Effector CD4-positive, alpha-beta T cell (primary cell): ENCODE measurements at regions not wholly inside any gene's neighbourhood (a gene's known extent, or its start where the extent isn't known, plus 50 kb on each side); places are given as distances from the start of the nearest gene placed in this dataset.
"Not testable (repeated sequence)": the region's sequence is repeated elsewhere in the genome, so short reads cannot be mapped to it uniquely, and the experiment has no call there.

Experiments used
- DNase-seq: peaks from one replicate; pipeline ENCODE4 v3.0.0-alpha.2; 2020

- DNase-seq, result not testable (repeated sequence)
These were observed 560.2 kb downstream of the SOX5 start for GRCh38 chr12:23389315-23389714.

DNA sequence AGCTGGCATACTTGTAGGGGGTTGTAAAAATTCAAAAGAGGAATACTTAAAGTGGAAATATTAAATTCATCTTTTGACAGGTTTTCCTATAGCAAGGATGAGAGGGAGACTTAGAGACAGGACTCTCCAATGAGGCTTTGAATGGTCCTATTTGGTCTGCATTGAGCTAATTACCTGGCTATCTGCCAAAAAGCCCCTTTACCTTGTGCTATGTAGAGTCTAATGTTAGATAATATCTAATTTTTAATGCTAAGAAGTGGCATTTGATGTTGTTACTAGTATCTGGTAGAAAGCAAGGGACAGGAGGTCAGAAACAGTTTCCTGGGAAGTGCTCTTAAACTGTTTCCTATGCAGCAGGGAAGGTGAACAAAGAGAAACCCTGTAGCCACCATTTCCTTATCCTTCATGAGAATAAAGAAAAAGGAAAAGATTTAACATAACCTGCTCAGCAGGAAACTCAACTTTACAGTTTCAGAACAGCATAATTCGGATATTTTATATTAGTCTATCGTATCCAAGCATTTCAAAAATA, 550.0 kb downstream of the SOX5 start:
- no peak for DNase-seq

DNA sequence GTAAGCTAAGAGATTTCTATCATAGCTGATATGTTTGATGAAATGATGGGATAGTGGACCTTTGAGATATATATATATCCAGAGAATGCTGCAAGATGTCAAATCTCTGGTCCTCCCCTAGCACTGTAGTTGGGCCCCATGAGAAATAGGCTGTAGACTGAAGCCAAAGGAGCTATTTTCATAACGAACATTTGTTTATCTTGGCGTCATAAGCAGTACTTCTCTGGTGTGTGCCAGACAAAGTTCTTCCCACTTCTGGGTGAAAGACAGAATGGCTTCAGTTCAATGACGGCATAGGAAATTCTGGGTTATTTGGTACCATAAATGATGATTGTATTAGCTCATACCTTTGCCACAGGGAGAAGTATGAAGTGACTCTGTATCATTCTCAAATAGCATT, 534.3 kb downstream of the SOX5 start:
- no peak for DNase-seq

DNA sequence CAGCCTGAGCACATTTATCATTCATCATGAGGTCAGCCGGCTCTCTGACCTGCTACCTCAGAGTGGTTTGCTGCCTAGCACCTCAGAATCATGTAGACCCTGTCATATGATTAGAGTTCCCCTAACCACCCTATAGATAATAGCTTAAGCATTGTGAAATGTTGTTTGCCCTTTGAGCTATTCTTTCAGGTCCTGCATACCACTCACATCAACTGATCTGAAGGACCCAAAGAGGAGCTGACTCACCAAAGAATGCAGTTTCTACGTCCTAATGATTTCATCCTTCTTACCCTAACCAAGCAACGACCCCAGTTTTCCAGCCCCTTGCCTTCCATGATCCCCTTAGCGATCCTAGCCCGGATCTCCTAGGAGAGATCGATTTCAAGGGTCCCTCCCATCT, 527.9 kb downstream of the SOX5 start:
- no peak for DNase-seq

DNA sequence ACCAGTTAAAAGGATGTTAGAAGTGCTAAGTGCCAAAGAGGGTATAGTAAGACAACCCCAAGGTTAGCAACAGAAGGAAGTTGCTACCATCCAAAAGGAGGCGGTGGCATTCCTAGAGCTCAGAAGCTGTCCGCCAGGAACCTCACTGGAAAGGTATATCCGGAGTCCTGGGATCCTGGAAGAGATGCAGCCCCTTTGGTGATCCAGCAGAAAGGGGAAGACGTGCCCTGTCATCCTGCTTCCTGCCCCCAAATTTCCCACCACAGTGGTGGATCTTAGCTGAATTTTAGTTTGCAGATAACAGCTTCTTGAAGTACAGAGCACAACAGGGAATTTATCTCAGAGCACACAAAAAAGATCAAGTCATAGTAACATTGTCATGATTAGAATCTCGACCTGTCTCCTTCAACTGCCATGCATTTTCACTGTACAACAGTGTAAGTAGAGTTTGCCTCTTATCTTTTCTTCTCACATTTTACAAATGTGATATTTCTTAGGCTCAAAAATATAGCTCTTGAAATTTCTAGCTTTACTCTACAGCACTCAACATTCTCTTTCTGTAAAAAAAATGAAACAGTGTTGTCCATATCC, 526.3 kb downstream of the SOX5 start:
- DNase-seq, result no peak

- no peak for DNase-seq
These were observed 525.7 kb downstream of the SOX5 start for GRCh38 chr12:23423796-23424195.

DNA sequence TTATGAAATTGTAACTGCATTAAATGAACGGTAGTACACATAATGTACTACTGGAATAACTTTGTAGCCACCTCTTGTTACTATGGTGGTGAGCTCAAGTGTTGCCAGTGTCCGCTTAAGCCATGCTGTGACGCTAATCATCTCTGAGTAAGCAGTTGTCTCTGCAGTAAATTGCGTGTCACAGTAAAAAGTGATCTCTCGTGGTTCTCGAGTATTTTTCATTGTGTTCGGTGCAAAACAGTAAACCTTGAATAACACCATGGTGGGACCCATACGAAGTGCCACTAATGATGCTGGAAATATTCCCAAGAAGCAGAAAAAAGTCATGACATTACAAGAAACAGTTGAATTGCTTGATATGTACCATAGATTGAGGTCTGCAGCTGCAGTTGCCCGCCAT, 524.8 kb downstream of the SOX5 start:
- no peak for DNase-seq

DNA sequence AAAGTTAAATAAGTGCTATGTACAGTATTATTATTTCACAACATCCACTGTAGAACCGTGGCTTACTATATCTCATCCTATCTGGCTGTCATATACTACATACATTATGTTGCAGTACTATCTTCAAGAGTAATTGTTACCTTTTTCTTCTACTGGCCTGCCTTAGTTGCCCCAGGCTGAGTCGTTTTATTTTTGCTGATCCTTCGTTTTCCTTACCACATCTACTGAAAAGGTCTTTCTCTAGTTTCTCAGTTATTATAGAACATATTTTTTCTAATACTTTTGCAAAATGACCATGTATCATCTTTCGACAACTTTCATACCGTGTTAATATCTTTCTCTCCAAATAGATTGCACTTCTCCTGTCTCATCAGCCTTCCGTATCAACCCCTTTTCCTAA, 523.1 kb downstream of the SOX5 start:
- no peak for DNase-seq

DNA sequence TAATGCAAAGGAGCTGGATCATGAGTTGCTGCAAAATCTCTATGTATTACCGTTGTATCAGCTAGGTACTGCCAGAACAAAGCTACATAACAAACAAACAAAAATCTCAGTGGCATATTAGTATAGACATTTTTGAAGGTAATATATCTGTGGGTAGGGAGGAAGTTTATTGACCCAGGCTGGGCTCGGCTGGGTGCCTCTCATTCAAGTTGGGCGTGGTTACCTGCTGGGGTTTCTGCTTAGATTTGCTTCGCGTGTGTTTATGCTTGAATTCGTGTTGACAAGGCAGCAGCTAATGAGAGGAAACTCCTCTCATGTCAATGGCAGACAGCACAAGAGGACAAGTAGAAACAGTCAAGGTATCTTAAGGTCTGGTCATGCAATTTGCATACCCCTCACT, 520.7 kb downstream of the SOX5 start:
- no peak for DNase-seq

GRCh38 chr12:23431006-23431405, 518.5 kb downstream of the SOX5 start:
- DNase-seq, result no peak

GRCh38 chr12:23433121-23433520, 516.3 kb downstream of the SOX5 start:
- no peak for DNase-seq

DNA sequence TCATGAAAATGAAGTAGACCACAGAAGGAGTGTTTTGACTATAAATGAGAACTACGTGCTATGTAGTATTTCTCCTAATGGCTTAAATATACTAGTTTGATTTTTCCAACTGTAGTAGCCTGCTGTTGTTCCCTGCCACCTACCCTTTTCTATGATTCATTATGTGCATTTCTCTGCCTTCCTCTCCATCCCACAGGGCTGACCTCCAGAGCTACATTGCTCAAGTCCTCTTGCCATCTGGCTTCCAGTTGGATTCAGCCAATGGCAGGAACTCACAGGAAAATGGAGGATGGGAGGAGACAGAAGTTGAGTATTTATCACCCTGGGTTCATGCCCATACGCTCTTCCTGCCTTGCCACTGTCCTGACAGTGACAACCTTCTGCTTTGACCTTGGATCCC, 515.3 kb downstream of the SOX5 start:
- DNase-seq, result no peak

DNA sequence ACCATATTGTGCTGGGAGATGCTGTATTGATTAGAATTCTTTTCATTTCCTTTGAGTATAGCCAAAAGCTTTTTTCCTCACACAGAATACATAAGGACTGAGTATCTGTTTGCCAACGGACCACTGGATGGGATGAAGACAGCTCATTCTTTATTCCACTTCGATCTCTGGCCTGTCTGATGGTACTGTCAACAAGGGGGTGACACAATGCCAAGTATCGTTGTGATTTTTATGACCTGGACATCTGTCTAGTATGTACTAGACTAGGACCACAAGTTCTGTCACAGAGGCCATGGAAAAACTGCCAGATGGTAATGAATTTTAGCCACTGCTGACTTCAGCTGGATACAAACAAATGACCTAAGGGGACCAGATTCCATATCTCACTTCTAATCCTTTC, 502.7 kb downstream of the SOX5 start:
- DNase-seq, result no peak

GRCh38 chr12:23450810-23451209, 498.7 kb downstream of the SOX5 start:
- DNase-seq, result no peak

DNA sequence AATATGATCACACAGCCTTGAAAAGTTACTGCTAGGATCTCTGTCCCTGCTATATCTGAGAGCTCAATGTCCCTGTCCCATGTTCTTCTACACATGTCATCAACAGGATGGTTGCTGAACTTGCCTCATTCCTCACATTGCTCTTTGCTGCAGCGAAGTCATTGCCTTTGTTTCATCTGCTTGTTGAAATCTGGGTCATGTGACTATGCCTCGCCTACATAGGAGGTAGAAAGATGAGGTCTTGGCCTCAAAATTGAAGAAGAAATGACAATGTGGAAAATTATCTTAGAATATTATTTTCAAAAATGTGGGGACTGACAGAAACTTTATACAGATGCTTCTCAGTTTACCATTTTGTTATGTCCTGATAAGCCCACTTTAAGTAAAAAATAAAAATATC, 494.2 kb downstream of the SOX5 start:
- no peak for DNase-seq

GRCh38 chr12:23458640-23459039, 490.8 kb downstream of the SOX5 start:
- DNase-seq, result no peak

- DNase-seq, result no peak
These were observed 486.9 kb downstream of the SOX5 start for GRCh38 chr12:23462546-23462945.

- no peak for DNase-seq
These were observed 486.3 kb downstream of the SOX5 start for GRCh38 chr12:23463172-23463571.

GRCh38 chr12:23464241-23464812, 485.1 kb downstream of the SOX5 start:
- DNase-seq, result no peak

DNA sequence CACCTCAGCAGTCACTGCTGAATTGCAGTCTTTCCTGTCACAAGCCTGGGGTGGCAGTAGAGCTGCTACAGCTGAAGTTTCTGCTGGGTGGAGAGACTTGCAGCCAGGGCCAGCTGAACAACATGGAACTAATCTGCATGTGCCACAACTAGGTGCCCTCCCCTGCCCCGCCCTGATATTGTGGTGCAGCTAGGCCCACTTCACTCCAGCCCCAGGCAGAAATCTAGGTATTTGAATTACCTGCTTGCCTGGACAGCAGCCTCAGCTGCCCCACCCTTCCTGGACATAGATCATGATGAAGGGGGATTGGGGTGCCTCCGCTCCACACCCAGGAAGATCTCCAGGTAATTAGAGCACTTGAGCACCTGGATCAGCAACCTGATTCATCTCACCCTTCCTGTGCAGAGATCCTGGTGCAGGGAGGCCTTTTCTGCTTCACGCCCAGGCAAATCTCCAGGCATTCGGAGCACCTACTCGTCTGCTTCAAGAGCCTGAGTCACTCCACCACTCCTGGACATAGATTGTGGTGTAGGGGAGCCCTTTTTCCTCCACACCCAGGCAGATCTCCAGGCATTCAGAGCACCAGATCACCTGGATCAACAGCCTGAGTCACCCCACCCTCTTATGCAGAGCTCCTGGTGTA, 477.0 kb downstream of the SOX5 start:
- DNase-seq, result no peak

GRCh38 chr12:23473071-23473470, 476.4 kb downstream of the SOX5 start:
- DNase-seq, result no peak

- DNase-seq, result no peak
These were observed 475.0 kb downstream of the SOX5 start for GRCh38 chr12:23474438-23474976.
